ENCODE measurements at regions not wholly inside any gene's neighbourhood (a gene's known extent, or its start where the extent isn't known, plus 50 kb on each side); places are given as distances from the start of the nearest gene placed in this dataset.
A peak's percentile ranks its signal among the peaks of the same experiment; 100 is the strongest.

GRCh38 chr6:50655848-50656453 is 57.4 kb upstream of the TFAP2D start:
- peak; percentile 43 for TF ChIP-seq CTCF (IDR thresholded peaks at IDR 0.05)
- no peak for TF ChIP-seq ATF6 (CRISPR knock-in tag; IDR thresholded peaks at IDR 0.05)
- TF ChIP-seq NFE2L1 (CRISPR knock-in tag; IDR thresholded peaks at IDR 0.05) = no peak
- TF ChIP-seq USF2 (CRISPR knock-in tag; IDR thresholded peaks at IDR 0.05) = no peak
- TF ChIP-seq CREM (CRISPR knock-in tag; IDR thresholded peaks at IDR 0.05) = no peak
- no peak for TF ChIP-seq MAX (CRISPR knock-in tag; IDR thresholded peaks at IDR 0.05)
- TF ChIP-seq ATF1 (CRISPR knock-in tag; IDR thresholded peaks at IDR 0.05) = no peak
- no peak for TF ChIP-seq E2F4 (CRISPR knock-in tag; IDR thresholded peaks at IDR 0.05; ENCODE audit: borderline replicate concordance, low read depth)
- TF ChIP-seq MLX (CRISPR knock-in tag; IDR thresholded peaks at IDR 0.05) = no peak
- TF ChIP-seq PREB (CRISPR knock-in tag; IDR thresholded peaks at IDR 0.05; ENCODE audit: borderline replicate concordance) = no peak
- TF ChIP-seq ATF2 (CRISPR knock-in tag; IDR thresholded peaks at IDR 0.05; ENCODE audit: borderline replicate concordance, low read depth) = no peak
- TF ChIP-seq ATF3 (CRISPR knock-in tag; conservative IDR thresholded peaks at IDR 0.05) = no peak
- TF ChIP-seq ZNF281 (CRISPR knock-in tag; IDR thresholded peaks at IDR 0.05) = no peak
- no peak for TF ChIP-seq TEAD1 (CRISPR knock-in tag; IDR thresholded peaks at IDR 0.05)

Data from WTC11 (cell line).